ENCODE measurements at regions not wholly inside any gene's neighbourhood (a gene's known extent, or its start where the extent isn't known, plus 50 kb on each side); places are given as distances from the start of the nearest gene placed in this dataset.

DNA sequence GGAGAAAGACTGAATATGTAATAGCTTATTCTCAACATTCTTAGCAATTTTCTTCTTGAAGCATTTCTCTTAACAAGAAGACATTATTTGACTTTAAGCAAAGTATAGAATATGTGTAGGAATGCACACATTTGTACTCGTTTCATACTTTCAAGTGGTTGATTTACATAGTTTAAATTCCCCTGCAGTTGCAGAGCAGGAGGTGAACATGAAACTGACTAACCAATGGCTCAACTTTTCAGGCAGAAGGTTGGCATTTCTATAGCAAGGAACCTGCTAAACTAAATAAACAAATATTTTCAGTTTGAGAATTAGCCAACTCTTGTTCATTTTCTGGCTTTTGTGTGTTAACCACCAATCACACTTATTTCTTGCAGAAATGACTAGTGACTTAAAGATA lies 145.4 kb upstream of the MYO16 start:
- TF ChIP-seq, protein P1, sequence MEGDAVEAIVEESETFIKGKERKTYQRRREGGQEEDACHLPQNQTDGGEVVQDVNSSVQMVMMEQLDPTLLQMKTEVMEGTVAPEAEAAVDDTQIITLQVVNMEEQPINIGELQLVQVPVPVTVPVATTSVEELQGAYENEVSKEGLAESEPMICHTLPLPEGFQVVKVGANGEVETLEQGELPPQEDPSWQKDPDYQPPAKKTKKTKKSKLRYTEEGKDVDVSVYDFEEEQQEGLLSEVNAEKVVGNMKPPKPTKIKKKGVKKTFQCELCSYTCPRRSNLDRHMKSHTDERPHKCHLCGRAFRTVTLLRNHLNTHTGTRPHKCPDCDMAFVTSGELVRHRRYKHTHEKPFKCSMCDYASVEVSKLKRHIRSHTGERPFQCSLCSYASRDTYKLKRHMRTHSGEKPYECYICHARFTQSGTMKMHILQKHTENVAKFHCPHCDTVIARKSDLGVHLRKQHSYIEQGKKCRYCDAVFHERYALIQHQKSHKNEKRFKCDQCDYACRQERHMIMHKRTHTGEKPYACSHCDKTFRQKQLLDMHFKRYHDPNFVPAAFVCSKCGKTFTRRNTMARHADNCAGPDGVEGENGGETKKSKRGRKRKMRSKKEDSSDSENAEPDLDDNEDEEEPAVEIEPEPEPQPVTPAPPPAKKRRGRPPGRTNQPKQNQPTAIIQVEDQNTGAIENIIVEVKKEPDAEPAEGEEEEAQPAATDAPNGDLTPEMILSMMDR (IDR thresholded peaks at IDR 0.05; ENCODE audit: low read length) = no peak
- TF ChIP-seq EZH2 (optimal IDR thresholded peaks at IDR 0.05; ENCODE audit: low read depth, low read length) (no peak), EZH2phosphoT487 (IDR thresholded peaks at IDR 0.05; ENCODE audit: low read length) (no peak)

Data from MM.1S (cell line).